K562 (cell line): ENCODE measurements at regions not wholly inside any gene's neighbourhood (a gene's known extent, or its start where the extent isn't known, plus 50 kb on each side); places are given as distances from the start of the nearest gene placed in this dataset.

Experiments used
- ATAC-seq: fragments of 200-7000 bp; cut with Tn5 transposase; 3 replicates; pipeline ENCODE4 v1.9.1; 2020; ENCODE audit warnings: moderate library complexity
- BruUV-seq: library from RNA; stranded (reverse); fragments of 400-500 nt; replicated peaks from 2 replicates; lab custom pipeline; 2021; lab: Mats Ljungman, UMichigan
- CTCF ChIA-PET: fragments of 300-600 bp; formaldehyde crosslinking; extraction: SDS; loops from one replicate; lab custom pipeline; 2021; ENCODE audit warnings: low intra/inter-chr PET ratio; lab: Yijun Ruan, JAX
- POLR2A ChIA-PET: fragments of 300-600, 350-650 bp; sonication (Branson Sonifier 250); formaldehyde crosslinking; extraction: SDS; loops from one replicate; lab custom pipeline; 2021; ENCODE audit warnings: antibody characterized with exemption, inconsistent platforms; lab: Yijun Ruan, JAX
- DNase-seq, 4 experiments: peaks; one replicate each; pipeline versions ENCODE4 v3.0.0 to v3.0.0-alpha.2; 2011 to 2018; ENCODE audit warnings: low spot score in 3 of 4, mixed read lengths in 3 of 4; ENCODE audit errors: extremely low read depth in 1 of 4
- FAIRE-seq: peaks from 2 replicates; lab custom pipeline; 2011; peaks lifted over from hg19 to GRCh38; lab: Jason Lieb, UNC
- H2AFZ ChIP-seq: 2 replicates; pipeline ENCODE4 v1.6.0; 2011; ENCODE audit warnings: low read depth, low read length, control low read depth, inconsistent platforms
- H3K27ac ChIP-seq: fragments of 200-600 bp; 3 replicates; pipeline ENCODE4 v1.8.0; 2011; ENCODE audit warnings: low read depth, mild to moderate bottlenecking, control low read depth, inconsistent platforms, low read length, moderate library complexity, mixed read lengths; ENCODE audit errors: extremely low read depth
- H3K27me3 ChIP-seq, 2 experiments: fragments of 300-600 bp in 1 of 2; 2 replicates in 1 of 2; 3 replicates in 1 of 2; pipeline versions ENCODE4 v1.6.0 to v1.8.0; 2011; ENCODE audit warnings: inconsistent platforms in 2 of 2, low read length in 2 of 2, mild to moderate bottlenecking in 1 of 2, mixed read lengths in 1 of 2, moderate library complexity in 1 of 2; ENCODE audit not compliant: control insufficient read depth in 2 of 2, insufficient read depth in 2 of 2
- H3K36me3 ChIP-seq: fragments of 300-600 bp; 3 replicates; pipeline ENCODE4 v1.8.0; 2011; ENCODE audit warnings: mild to moderate bottlenecking, low read length, inconsistent platforms; ENCODE audit not compliant: control insufficient read depth, insufficient read depth
- H3K4me1 ChIP-seq, 2 experiments: fragments of 200-600 bp in 1 of 2; replicated peaks in 1 of 2; 2 replicates in 1 of 2; 3 replicates in 1 of 2; pipeline versions ENCODE4 v1.5.1 to v1.8.0; 2011; ENCODE audit warnings: inconsistent platforms in 2 of 2, low read length in 2 of 2, mild to moderate bottlenecking in 1 of 2, mixed read lengths in 1 of 2, moderate library complexity in 1 of 2; ENCODE audit not compliant: control insufficient read depth in 2 of 2, insufficient read depth in 2 of 2
- H3K4me2 ChIP-seq: 2 replicates; pipeline ENCODE4 v1.6.1; 2011; ENCODE audit warnings: low read length, control low read depth, inconsistent platforms, mixed read lengths; ENCODE audit not compliant: insufficient read depth
- H3K4me3 ChIP-seq: fragments of 200-600 bp; sonication (generic), shearing (Covaris generic); 2 replicates; pipeline ENCODE4 v1.5.1; 2016; ENCODE audit warnings: control low read depth, inconsistent platforms
- H3K79me2 ChIP-seq: fragments of 200-600 bp; 3 replicates; pipeline ENCODE4 v1.8.0; 2011; ENCODE audit warnings: low read length, inconsistent platforms; ENCODE audit not compliant: control insufficient read depth, insufficient read depth
- H3K9ac ChIP-seq, 2 experiments: 2 replicates each; pipeline versions ENCODE4 v1.6.0 to v1.6.1; 2011; ENCODE audit warnings: low read depth in 2 of 2, low read length in 2 of 2, control low read depth in 1 of 2, inconsistent platforms in 1 of 2, mild to moderate bottlenecking in 1 of 2, mixed read lengths in 1 of 2; ENCODE audit not compliant: insufficient read depth in 1 of 2
- H3K9me1 ChIP-seq: one replicate; pipeline ENCODE4 v1.6.0; 2011; ENCODE audit warnings: inconsistent platforms, mild to moderate bottlenecking, low read length, moderate library complexity; ENCODE audit not compliant: control insufficient read depth, insufficient read depth
- H3K9me3 ChIP-seq: replicated peaks from 2 replicates; pipeline ENCODE4 v1.5.1; 2011; ENCODE audit warnings: low read depth, low read length, inconsistent platforms; ENCODE audit not compliant: control insufficient read depth, insufficient read depth
- H4K20me1 ChIP-seq: replicated peaks from 2 replicates; pipeline ENCODE4 v1.6.1; 2011; ENCODE audit warnings: low read length, inconsistent platforms, mixed read lengths; ENCODE audit not compliant: control insufficient read depth, insufficient read depth
- ADNP ChIP-seq: fragments of 200-800 bp; sonication (Bioruptor generic); IDR thresholded peaks from 2 replicates; pipeline ENCODE4 v1.6.1; 2016; ENCODE audit warnings: missing genetic modification characterization, missing compliant biosample characterization
- CHD1 ChIP-seq: fragments of 200-600 bp; sonication (generic); IDR thresholded peaks from one replicate; pipeline ENCODE4 v1.6.1; 2012; ENCODE audit warnings: mild to moderate bottlenecking, moderate library complexity, low read length, inconsistent platforms
- MAFG ChIP-seq: fragments of 450-650 bp; conservative IDR thresholded peaks from 2 replicates; pipeline ENCODE4 v1.6.1; 2016; ENCODE audit warnings: missing genetic modification characterization, missing compliant biosample characterization
- PTBP1 ChIP-seq: fragments of 200-400 bp; formaldehyde crosslinking; IDR thresholded peaks from 2 replicates; pipeline ENCODE4 v1.6.1; 2017; ENCODE audit warnings: low read depth, low read length
- SMARCB1 ChIP-seq: IDR thresholded peaks from 2 replicates; pipeline ENCODE4 v1.6.1; 2011; ENCODE audit warnings: improper control_type of control experiment, low read depth; ENCODE audit not compliant: insufficient read length
- SPI1 ChIP-seq: IDR thresholded peaks from 2 replicates; pipeline ENCODE4 v1.6.1; 2011; ENCODE audit warnings: low read depth, low read length, control low read depth, borderline replicate concordance
- ZFP30 ChIP-seq: fragments of 250-450 bp; sonication (Bioruptor Pico); IDR thresholded peaks from 2 replicates; pipeline ENCODE4 v1.8.0; 2022; ENCODE audit warnings: moderate library complexity, mild to moderate bottlenecking, inconsistent platforms, borderline replicate concordance
- ZNF324 ChIP-seq: fragments of 250-450 bp; sonication (Bioruptor Pico); IDR thresholded peaks from 2 replicates; pipeline ENCODE4 v1.4.0; 2020; ENCODE audit warnings: mild to moderate bottlenecking
- ZNF707 ChIP-seq: fragments of 250-450 bp; sonication (Bioruptor Pico); conservative IDR thresholded peaks from 2 replicates; pipeline ENCODE4 v1.8.0; 2022; ENCODE audit warnings: inconsistent platforms, mild to moderate bottlenecking, moderate library complexity
- WGBS: fragments of 100-300 bp; shearing (Covaris generic); methylation state at CpG from one replicate; pipeline ENCODE4 v1.1.6; 2016; ENCODE audit warnings: low coverage, mixed read lengths; ENCODE audit not compliant: insufficient coverage; ENCODE audit errors: missing lambda C conversion rate; 5-methylcytosine and 5-hydroxymethylcytosine counted together
- in situ Hi-C: fragments of 300-500 bp; cut with MboI; formaldehyde crosslinking; loops from 4 replicates; pipeline ENCODE4 v1.15.0; 2018; ENCODE audit warnings: inconsistent platforms, mixed read lengths
- intact Hi-C: fragments of 100-400 bp; cut with micrococcal nuclease; formaldehyde crosslinking; loops from 2 replicates; pipeline ENCODE4 v1.14.2; 2022
- TF ChIP-seq, protein P1 (sequence below): sonication (generic); formaldehyde crosslinking; IDR thresholded peaks from 2 replicates; pipeline ENCODE4 v1.8.0; 2022; ENCODE audit warnings: mild to moderate bottlenecking, missing genetic modification reagents
- TF ChIP-seq, protein P2 (sequence below): fragments of 450-650 bp; IDR thresholded peaks from 2 replicates; pipeline ENCODE4 v1.6.1; 2016; ENCODE audit warnings: antibody characterized with exemption
- TF ChIP-seq, protein P3 (sequence below): fragments of 250-450 bp; sonication (Bioruptor Pico); IDR thresholded peaks from 2 replicates; pipeline ENCODE4 v1.4.0; 2020; ENCODE audit warnings: mild to moderate bottlenecking, moderate library complexity
- TF ChIP-seq, protein P4 (sequence below): sonication (generic); formaldehyde crosslinking; IDR thresholded peaks from 2 replicates; pipeline ENCODE4 v1.8.0; 2022; ENCODE audit warnings: missing genetic modification reagents, mild to moderate bottlenecking, borderline replicate concordance
- TF ChIP-seq, protein P5 (sequence below), 2 experiments: fragments of 200-800 bp in 1 of 2; sonication (Bioruptor generic) in 1 of 2; sonication (generic) in 1 of 2; formaldehyde crosslinking in 1 of 2; IDR thresholded peaks in 1 of 2; conservative IDR thresholded peaks in 1 of 2; 2 replicates each; pipeline versions ENCODE4 v1.5.0 to v1.6.1; 2016 to 2020; ENCODE audit warnings: missing compliant biosample characterization in 1 of 2, missing genetic modification characterization in 1 of 2, missing genetic modification reagents in 1 of 2

DNA sequence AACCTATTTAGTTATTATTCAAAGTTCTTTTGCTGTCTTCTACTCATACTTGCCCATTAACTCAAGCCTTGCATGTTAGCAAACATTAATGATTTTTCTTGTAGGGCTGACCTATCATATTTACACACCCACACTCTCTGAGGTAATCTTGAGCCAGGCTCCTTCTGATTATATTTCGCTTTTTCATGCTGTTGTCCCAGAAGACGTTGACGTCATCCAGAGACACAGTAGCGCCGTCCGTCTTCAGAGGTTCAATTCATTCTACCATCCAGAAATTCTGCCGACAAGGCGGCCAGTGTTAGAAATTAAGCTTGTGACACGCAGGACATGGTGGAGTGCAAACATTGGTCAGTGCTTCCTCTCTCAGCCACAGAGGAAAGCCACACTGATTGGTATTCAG lies 584.7 kb downstream of the BMP2 start:
- 0% methylated on average over 9 of the region's 9 CpGs for WGBS
- no peak for DNase-seq
- Histone ChIP-seq H3K27me3 (no peaks in the 10 kb centered on the region), H3K9ac (no peak overlapping the region), H3K4me1 (no peaks in the 10 kb centered on the region), H3K9me3 (0 out of 2 replicates have a peak, but pooled peaks cover 1% of the 10 kb centered on the region), H3K9me1 (no peaks in the 10 kb centered on the region), H2AFZ (no peak overlapping the region), H4K20me1 (no peaks in the 10 kb centered on the region), H3K27ac (no peak overlapping the region), H3K4me3 (no peak overlapping the region), H3K79me2 (no peaks in the 10 kb centered on the region), H3K4me2 (no peak overlapping the region), H3K36me3 (no peaks in the 10 kb centered on the region)
- BruUV-seq, result no TSS peak
- intact Hi-C loops, result no loop called here
- no peak for ATAC-seq
- in situ Hi-C loops, result no loop called here
- ChIA-PET CTCF (no interaction called here), POLR2A (no interaction called here)
- no peak for FAIRE-seq
- TF ChIP-seq MAFG (tag) (no peak), ZFP30 (CRISPR knock-in tag) (no peak), ZNF707 (CRISPR knock-in tag) (no peak), ADNP (no peak), CHD1 (no peak), SPI1 (no peak), PTBP1 (no peak), ZNF324 (CRISPR knock-in tag) (no peak), SMARCB1 (no peak)
- TF ChIP-seq, protein P1, sequence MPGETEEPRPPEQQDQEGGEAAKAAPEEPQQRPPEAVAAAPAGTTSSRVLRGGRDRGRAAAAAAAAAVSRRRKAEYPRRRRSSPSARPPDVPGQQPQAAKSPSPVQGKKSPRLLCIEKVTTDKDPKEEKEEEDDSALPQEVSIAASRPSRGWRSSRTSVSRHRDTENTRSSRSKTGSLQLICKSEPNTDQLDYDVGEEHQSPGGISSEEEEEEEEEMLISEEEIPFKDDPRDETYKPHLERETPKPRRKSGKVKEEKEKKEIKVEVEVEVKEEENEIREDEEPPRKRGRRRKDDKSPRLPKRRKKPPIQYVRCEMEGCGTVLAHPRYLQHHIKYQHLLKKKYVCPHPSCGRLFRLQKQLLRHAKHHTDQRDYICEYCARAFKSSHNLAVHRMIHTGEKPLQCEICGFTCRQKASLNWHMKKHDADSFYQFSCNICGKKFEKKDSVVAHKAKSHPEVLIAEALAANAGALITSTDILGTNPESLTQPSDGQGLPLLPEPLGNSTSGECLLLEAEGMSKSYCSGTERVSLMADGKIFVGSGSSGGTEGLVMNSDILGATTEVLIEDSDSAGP, result no peak
- TF ChIP-seq, protein P2, sequence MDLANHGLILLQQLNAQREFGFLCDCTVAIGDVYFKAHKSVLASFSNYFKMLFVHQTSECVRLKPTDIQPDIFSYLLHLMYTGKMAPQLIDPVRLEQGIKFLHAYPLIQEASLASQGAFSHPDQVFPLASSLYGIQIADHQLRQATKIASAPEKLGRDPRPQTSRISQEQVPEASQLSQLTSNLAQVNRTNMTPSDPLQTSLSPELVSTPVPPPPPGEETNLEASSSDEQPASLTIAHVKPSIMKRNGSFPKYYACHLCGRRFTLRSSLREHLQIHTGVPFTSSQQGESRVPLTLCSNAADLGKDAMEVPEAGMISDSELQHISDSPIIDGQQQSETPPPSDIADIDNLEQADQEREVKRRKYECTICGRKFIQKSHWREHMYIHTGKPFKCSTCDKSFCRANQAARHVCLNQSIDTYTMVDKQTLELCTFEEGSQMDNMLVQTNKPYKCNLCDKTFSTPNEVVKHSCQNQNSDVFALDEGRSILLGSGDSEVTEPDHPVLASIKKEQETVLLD, result no peak
- TF ChIP-seq, protein P3, sequence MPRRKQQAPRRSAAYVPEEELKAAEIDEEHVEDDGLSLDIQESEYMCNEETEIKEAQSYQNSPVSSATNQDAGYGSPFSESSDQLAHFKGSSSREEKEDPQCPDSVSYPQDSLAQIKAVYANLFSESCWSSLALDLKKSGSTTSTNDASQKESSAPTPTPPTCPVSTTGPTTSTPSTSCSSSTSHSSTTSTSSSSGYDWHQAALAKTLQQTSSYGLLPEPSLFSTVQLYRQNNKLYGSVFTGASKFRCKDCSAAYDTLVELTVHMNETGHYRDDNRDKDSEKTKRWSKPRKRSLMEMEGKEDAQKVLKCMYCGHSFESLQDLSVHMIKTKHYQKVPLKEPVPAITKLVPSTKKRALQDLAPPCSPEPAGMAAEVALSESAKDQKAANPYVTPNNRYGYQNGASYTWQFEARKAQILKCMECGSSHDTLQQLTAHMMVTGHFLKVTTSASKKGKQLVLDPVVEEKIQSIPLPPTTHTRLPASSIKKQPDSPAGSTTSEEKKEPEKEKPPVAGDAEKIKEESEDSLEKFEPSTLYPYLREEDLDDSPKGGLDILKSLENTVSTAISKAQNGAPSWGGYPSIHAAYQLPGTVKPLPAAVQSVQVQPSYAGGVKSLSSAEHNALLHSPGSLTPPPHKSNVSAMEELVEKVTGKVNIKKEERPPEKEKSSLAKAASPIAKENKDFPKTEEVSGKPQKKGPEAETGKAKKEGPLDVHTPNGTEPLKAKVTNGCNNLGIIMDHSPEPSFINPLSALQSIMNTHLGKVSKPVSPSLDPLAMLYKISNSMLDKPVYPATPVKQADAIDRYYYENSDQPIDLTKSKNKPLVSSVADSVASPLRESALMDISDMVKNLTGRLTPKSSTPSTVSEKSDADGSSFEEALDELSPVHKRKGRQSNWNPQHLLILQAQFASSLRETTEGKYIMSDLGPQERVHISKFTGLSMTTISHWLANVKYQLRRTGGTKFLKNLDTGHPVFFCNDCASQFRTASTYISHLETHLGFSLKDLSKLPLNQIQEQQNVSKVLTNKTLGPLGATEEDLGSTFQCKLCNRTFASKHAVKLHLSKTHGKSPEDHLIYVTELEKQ (CRISPR knock-in tag), result no peak
- TF ChIP-seq, protein P4, sequence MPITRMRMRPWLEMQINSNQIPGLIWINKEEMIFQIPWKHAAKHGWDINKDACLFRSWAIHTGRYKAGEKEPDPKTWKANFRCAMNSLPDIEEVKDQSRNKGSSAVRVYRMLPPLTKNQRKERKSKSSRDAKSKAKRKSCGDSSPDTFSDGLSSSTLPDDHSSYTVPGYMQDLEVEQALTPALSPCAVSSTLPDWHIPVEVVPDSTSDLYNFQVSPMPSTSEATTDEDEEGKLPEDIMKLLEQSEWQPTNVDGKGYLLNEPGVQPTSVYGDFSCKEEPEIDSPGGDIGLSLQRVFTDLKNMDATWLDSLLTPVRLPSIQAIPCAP (CRISPR knock-in tag), result no peak
- TF ChIP-seq, protein P5, sequence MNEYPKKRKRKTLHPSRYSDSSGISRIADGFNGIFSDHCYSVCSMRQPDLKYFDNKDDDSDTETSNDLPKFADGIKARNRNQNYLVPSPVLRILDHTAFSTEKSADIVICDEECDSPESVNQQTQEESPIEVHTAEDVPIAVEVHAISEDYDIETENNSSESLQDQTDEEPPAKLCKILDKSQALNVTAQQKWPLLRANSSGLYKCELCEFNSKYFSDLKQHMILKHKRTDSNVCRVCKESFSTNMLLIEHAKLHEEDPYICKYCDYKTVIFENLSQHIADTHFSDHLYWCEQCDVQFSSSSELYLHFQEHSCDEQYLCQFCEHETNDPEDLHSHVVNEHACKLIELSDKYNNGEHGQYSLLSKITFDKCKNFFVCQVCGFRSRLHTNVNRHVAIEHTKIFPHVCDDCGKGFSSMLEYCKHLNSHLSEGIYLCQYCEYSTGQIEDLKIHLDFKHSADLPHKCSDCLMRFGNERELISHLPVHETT (CRISPR knock-in tag; conservative IDR thresholded peaks at IDR 0.05 in 1 of 2, IDR thresholded peaks at IDR 0.05 in 1 of 2), result no peak
